Astrocyte (in vitro differentiated cells and primary cell): ENCODE measurements at regions not wholly inside any gene's neighbourhood (a gene's known extent, or its start where the extent isn't known, plus 50 kb on each side); places are given as distances from the start of the nearest gene placed in this dataset.
A peak's percentile ranks its signal among the peaks of the same experiment; 100 is the strongest.

Source experiments
- DNase-seq: peaks from one replicate; pipeline ENCODE4 v3.0.0-alpha.2; 2010; ENCODE audit warnings: low read depth
- FAIRE-seq: peaks from 2 replicates; lab custom pipeline; 2011; peaks lifted over from hg19 to GRCh38; lab: Jason Lieb, UNC
- H2AFZ ChIP-seq: 2 replicates; pipeline ENCODE4 v1.6.0; 2012; ENCODE audit warnings: low read depth, low read length, inconsistent platforms
- H3K27ac ChIP-seq: 2 replicates; pipeline ENCODE4 v1.5.1; 2011; ENCODE audit warnings: low read depth, low read length, inconsistent platforms
- H3K27me3 ChIP-seq: 2 replicates; pipeline ENCODE4 v1.6.0; 2011; ENCODE audit warnings: low read length, inconsistent platforms; ENCODE audit not compliant: insufficient read depth
- H3K36me3 ChIP-seq: 2 replicates; pipeline ENCODE4 v1.5.1; 2011; ENCODE audit warnings: low read length, inconsistent platforms; ENCODE audit not compliant: insufficient read depth
- H3K4me1 ChIP-seq: 2 replicates; pipeline ENCODE4 v1.5.1; 2011; ENCODE audit warnings: low read length, inconsistent platforms; ENCODE audit not compliant: insufficient read depth
- H3K4me2 ChIP-seq: 2 replicates; pipeline ENCODE4 v1.6.0; 2012; ENCODE audit warnings: low read length, inconsistent platforms
- H3K4me3 ChIP-seq: 2 replicates; pipeline ENCODE4 v1.5.1; 2011; ENCODE audit warnings: low read depth, mild to moderate bottlenecking, low read length, inconsistent platforms; ENCODE audit not compliant: insufficient read depth
- H3K79me2 ChIP-seq: 2 replicates; pipeline ENCODE4 v1.6.0; 2012; ENCODE audit warnings: mild to moderate bottlenecking, low read length, inconsistent platforms; ENCODE audit not compliant: insufficient read depth
- H3K9ac ChIP-seq: 2 replicates; pipeline ENCODE4 v1.6.0; 2012; ENCODE audit warnings: mild to moderate bottlenecking, low read length, inconsistent platforms
- H3K9me3 ChIP-seq: 2 replicates; pipeline ENCODE4 v1.5.1; 2012; ENCODE audit warnings: low read depth, mild to moderate bottlenecking, low read length, inconsistent platforms; ENCODE audit not compliant: insufficient read depth
- H4K20me1 ChIP-seq: 2 replicates; pipeline ENCODE4 v1.6.0; 2012; ENCODE audit warnings: low read length, inconsistent platforms; ENCODE audit not compliant: insufficient read depth
- H3K27ac Mint-ChIP-seq: one replicate; pipeline ENCODE4 v1.8.0; 2021; ENCODE audit warnings: mild to moderate bottlenecking, mixed read lengths; ENCODE audit not compliant: unreplicated experiment
- H3K27me3 Mint-ChIP-seq: one replicate; pipeline ENCODE4 v1.8.0; 2021; ENCODE audit warnings: low read depth, mixed read lengths; ENCODE audit not compliant: unreplicated experiment
- H3K36me3 Mint-ChIP-seq: one replicate; pipeline ENCODE4 v1.8.0; 2021; ENCODE audit warnings: low read depth, mixed read lengths; ENCODE audit not compliant: unreplicated experiment
- H3K4me1 Mint-ChIP-seq: one replicate; pipeline ENCODE4 v1.8.0; 2021; ENCODE audit warnings: low read depth, mixed read lengths; ENCODE audit not compliant: unreplicated experiment
- H3K4me3 Mint-ChIP-seq: one replicate; pipeline ENCODE4 v1.8.0; 2021; ENCODE audit warnings: mild to moderate bottlenecking, moderate library complexity, mixed read lengths; ENCODE audit not compliant: unreplicated experiment
- H3K9me3 Mint-ChIP-seq: one replicate; pipeline ENCODE4 v1.8.0; 2021; ENCODE audit warnings: mild to moderate bottlenecking, mixed read lengths; ENCODE audit not compliant: unreplicated experiment
- CTCF ChIP-seq: IDR thresholded peaks from 2 replicates; pipeline ENCODE4 v1.5.1; 2011; ENCODE audit warnings: low read depth, mild to moderate bottlenecking, inconsistent platforms, low read length, moderate library complexity; ENCODE audit not compliant: insufficient read depth
- EZH2 ChIP-seq: IDR thresholded peaks from 2 replicates; pipeline ENCODE4 v1.6.1; 2012; ENCODE audit warnings: mild to moderate bottlenecking, low read length, inconsistent platforms; ENCODE audit not compliant: insufficient read depth

GRCh38 chr6:23293653-23294052, 724.3 kb downstream of the HDGFL1 start:
- Histone ChIP-seq H3K4me1 (no peaks in the 10 kb centered on the region), H3K36me3 (no peaks in the 10 kb centered on the region), H2AFZ (no peak overlapping the region), H3K4me3 (no peak overlapping the region), H3K9me3 (no peaks in the 10 kb centered on the region), H3K27me3 (no peaks in the 10 kb centered on the region), H3K4me2 (no peak overlapping the region), H4K20me1 (no peaks in the 10 kb centered on the region), H3K27ac (no peak overlapping the region), H3K79me2 (no peaks in the 10 kb centered on the region), H3K9ac (no peak overlapping the region)
- no peaks in the 10 kb centered on the region for H3K4me1 Mint-ChIP-seq
- H3K27me3 Mint-ChIP-seq, result no peaks in the 10 kb centered on the region
- no peak overlapping the region for H3K27ac Mint-ChIP-seq
- H3K36me3 Mint-ChIP-seq, result no peaks in the 10 kb centered on the region
- TF ChIP-seq EZH2 (no peak), CTCF (no peak)
- FAIRE-seq (no peak), DNase-seq (no peak)
- no peaks in the 10 kb centered on the region for H3K9me3 Mint-ChIP-seq
- H3K4me3 Mint-ChIP-seq, result no peak overlapping the region

GRCh38 chr6:23301556-23301955, 732.2 kb downstream of the HDGFL1 start:
- Mint-ChIP-seq H3K9me3 (no peaks in the 10 kb centered on the region), H3K4me3 (no peak overlapping the region), H3K4me1 (no peaks in the 10 kb centered on the region), H3K27me3 (no peaks in the 10 kb centered on the region), H3K36me3 (no peaks in the 10 kb centered on the region), H3K27ac (no peak overlapping the region)
- TF ChIP-seq CTCF, result no peak
- TF ChIP-seq EZH2, result no peak
- no peaks in the 10 kb centered on the region for H4K20me1 ChIP-seq
- no peak overlapping the region for H2AFZ ChIP-seq
- no peak overlapping the region for H3K27ac ChIP-seq
- H3K27me3 ChIP-seq, result no peaks in the 10 kb centered on the region
- H3K4me1 ChIP-seq, result no peaks in the 10 kb centered on the region
- no peak overlapping the region for H3K9ac ChIP-seq
- H3K4me3 ChIP-seq, result no peak overlapping the region
- H3K4me2 ChIP-seq, result no peak overlapping the region
- H3K9me3 ChIP-seq, result no peaks in the 10 kb centered on the region
- no peak for FAIRE-seq
- no peaks in the 10 kb centered on the region for H3K36me3 ChIP-seq
- H3K79me2 ChIP-seq, result no peaks in the 10 kb centered on the region
- peak; percentile 5 for DNase-seq

GRCh38 chr6:23302514-23302913, 733.1 kb downstream of the HDGFL1 start:
- no peaks in the 10 kb centered on the region for H3K36me3 Mint-ChIP-seq
- no peaks in the 10 kb centered on the region for H3K9me3 Mint-ChIP-seq
- H3K4me3 Mint-ChIP-seq, result no peak overlapping the region
- no peaks in the 10 kb centered on the region for H3K27me3 ChIP-seq
- no peaks in the 10 kb centered on the region for H3K36me3 ChIP-seq
- H2AFZ ChIP-seq, result no peak overlapping the region
- no peak overlapping the region for H3K27ac Mint-ChIP-seq
- H3K4me3 ChIP-seq, result no peak overlapping the region
- H3K4me2 ChIP-seq, result no peak overlapping the region
- H3K27ac ChIP-seq, result no peak overlapping the region
- FAIRE-seq (no peak), DNase-seq (no peak)
- H3K4me1 Mint-ChIP-seq, result no peaks in the 10 kb centered on the region
- no peak for TF ChIP-seq CTCF
- no peak for TF ChIP-seq EZH2
- no peaks in the 10 kb centered on the region for H3K79me2 ChIP-seq
- no peaks in the 10 kb centered on the region for H4K20me1 ChIP-seq
- H3K9me3 ChIP-seq, result no peaks in the 10 kb centered on the region
- no peaks in the 10 kb centered on the region for H3K27me3 Mint-ChIP-seq
- H3K9ac ChIP-seq, result no peak overlapping the region
- H3K4me1 ChIP-seq, result no peaks in the 10 kb centered on the region
